Activated T-helper 2 cell treated with anti-CD3 and anti-CD28 coated beads, Interferon-gamma antibody, Interleukin-2, Interleukin-4, amounts not matched to agents 10 μg/mL and 5 μg/mL and 100 μg/mL, durations not matched to agents 14 hours and 24 hours and 36 hours (primary cell): ENCODE measurements at regions not wholly inside any gene's neighbourhood (a gene's known extent, or its start where the extent isn't known, plus 50 kb on each side); places are given as distances from the start of the nearest gene placed in this dataset.

Source experiments
- DNase-seq: peaks from one replicate; pipeline ENCODE4 v3.0.0; 2021; ENCODE audit warnings: low spot score
- H3K27ac Mint-ChIP-seq: one replicate; pipeline ENCODE4 v1.8.0; 2021; ENCODE audit warnings: mixed read lengths
- H3K27me3 Mint-ChIP-seq: one replicate; pipeline ENCODE4 v1.8.0; 2021; ENCODE audit warnings: low read depth, mixed read lengths
- H3K36me3 Mint-ChIP-seq: one replicate; pipeline ENCODE4 v1.8.0; 2021; ENCODE audit warnings: low read depth, mixed read lengths
- H3K4me1 Mint-ChIP-seq: one replicate; pipeline ENCODE4 v1.8.0; 2021; ENCODE audit warnings: low read depth, mixed read lengths
- H3K4me3 Mint-ChIP-seq: one replicate; pipeline ENCODE4 v1.8.0; 2021; ENCODE audit warnings: low read depth, mild to moderate bottlenecking, moderate library complexity, mixed read lengths
- H3K9me3 Mint-ChIP-seq: one replicate; pipeline ENCODE4 v1.8.0; 2021; ENCODE audit warnings: mixed read lengths
- intact Hi-C: fragments of 100-400 bp; cut with micrococcal nuclease; formaldehyde crosslinking; loops from one replicate; pipeline ENCODE4 v1.15.1; 2023

- peaks cover 14% of the 10 kb centered on the region for H3K4me1 Mint-ChIP-seq
- peaks cover 15% of the 10 kb centered on the region for H3K27me3 Mint-ChIP-seq
- no peak for DNase-seq
- no peak overlapping the region for H3K27ac Mint-ChIP-seq
- no peaks in the 10 kb centered on the region for H3K9me3 Mint-ChIP-seq
- no peak overlapping the region for H3K4me3 Mint-ChIP-seq
- H3K36me3 Mint-ChIP-seq = no peaks in the 10 kb centered on the region
- intact Hi-C loops = loop anchor here (5.0 kb wide), 1 partner anchor 789 kb away; the partner anchor contains the start of gene GLIPR1
Observed at GRCh38 chr12:76270657-76271358, 77.4 kb downstream of the BBS10 start.

GRCh38 chr12:76268267-76268666, 79.9 kb downstream of the BBS10 start:
- intact Hi-C loops = no loop called here
- Mint-ChIP-seq H3K4me1 (no peaks in the 10 kb centered on the region), H3K4me3 (no peak overlapping the region), H3K27me3 (peaks cover 22% of the 10 kb centered on the region), H3K36me3 (no peaks in the 10 kb centered on the region), H3K27ac (no peak overlapping the region), H3K9me3 (no peaks in the 10 kb centered on the region)
- no peak for DNase-seq

GRCh38 chr12:76266797-76267196, 81.4 kb downstream of the BBS10 start:
- no peak for DNase-seq
- Mint-ChIP-seq H3K27me3 (peaks cover 26% of the 10 kb centered on the region), H3K4me1 (no peaks in the 10 kb centered on the region), H3K9me3 (no peaks in the 10 kb centered on the region), H3K4me3 (no peak overlapping the region), H3K27ac (no peak overlapping the region), H3K36me3 (no peaks in the 10 kb centered on the region)
- intact Hi-C loops = no loop called here

- Mint-ChIP-seq H3K27ac (no peak overlapping the region), H3K36me3 (no peaks in the 10 kb centered on the region), H3K27me3 (peaks cover 26% of the 10 kb centered on the region), H3K9me3 (no peaks in the 10 kb centered on the region), H3K4me1 (no peaks in the 10 kb centered on the region), H3K4me3 (no peak overlapping the region)
- intact Hi-C loops = no loop called here
- DNase-seq = no peak
Observed at GRCh38 chr12:76265424-76266180, 82.6 kb downstream of the BBS10 start.

- no peak overlapping the region for H3K27ac Mint-ChIP-seq
- no peaks in the 10 kb centered on the region for H3K4me1 Mint-ChIP-seq
- H3K36me3 Mint-ChIP-seq = no peaks in the 10 kb centered on the region
- no peak overlapping the region for H3K4me3 Mint-ChIP-seq
- no peaks in the 10 kb centered on the region for H3K9me3 Mint-ChIP-seq
- intact Hi-C loops = no loop called here
- no peak for DNase-seq
- H3K27me3 Mint-ChIP-seq = peaks cover 29% of the 10 kb centered on the region
Observed at GRCh38 chr12:76264611-76265012, 83.6 kb downstream of the BBS10 start.

- peaks cover 26% of the 10 kb centered on the region for H3K27me3 Mint-ChIP-seq
- intact Hi-C loops = no loop called here
- H3K4me1 Mint-ChIP-seq = no peaks in the 10 kb centered on the region
Observed at GRCh38 chr12:76263696-76264095, 84.5 kb downstream of the BBS10 start.

GRCh38 chr12:76260390-76260748, 87.8 kb downstream of the BBS10 start:
- Mint-ChIP-seq H3K9me3 (no peaks in the 10 kb centered on the region), H3K27me3 (peaks cover 20% of the 10 kb centered on the region), H3K36me3 (no peaks in the 10 kb centered on the region), H3K27ac (no peak overlapping the region), H3K4me3 (no peak overlapping the region), H3K4me1 (peaks cover 5% of the 10 kb centered on the region)
- intact Hi-C loops = no loop called here
- no peak for DNase-seq

More at GRCh38 chr12:76263696-76264095, 84.5 kb downstream of the BBS10 start:
- no peak for DNase-seq
- Mint-ChIP-seq H3K27ac (no peak overlapping the region), H3K36me3 (no peaks in the 10 kb centered on the region), H3K4me3 (no peak overlapping the region), H3K9me3 (no peaks in the 10 kb centered on the region)

GRCh38 chr12:76259660-76260389, 88.4 kb downstream of the BBS10 start:
- H3K27me3 Mint-ChIP-seq = peaks cover 20% of the 10 kb centered on the region
- no peak overlapping the region for H3K4me3 Mint-ChIP-seq
- H3K27ac Mint-ChIP-seq = no peak overlapping the region
- H3K4me1 Mint-ChIP-seq = peaks cover 9% of the 10 kb centered on the region
- intact Hi-C loops = no loop called here
- H3K9me3 Mint-ChIP-seq = no peaks in the 10 kb centered on the region
- no peak for DNase-seq
- H3K36me3 Mint-ChIP-seq = no peaks in the 10 kb centered on the region

- peaks cover 18% of the 10 kb centered on the region for H3K27me3 Mint-ChIP-seq
- no peak for DNase-seq
- H3K4me3 Mint-ChIP-seq = no peak overlapping the region
- peaks cover 12% of the 10 kb centered on the region for H3K4me1 Mint-ChIP-seq
- H3K27ac Mint-ChIP-seq = no peak overlapping the region
- H3K36me3 Mint-ChIP-seq = no peaks in the 10 kb centered on the region
- no peaks in the 10 kb centered on the region for H3K9me3 Mint-ChIP-seq
- intact Hi-C loops = no loop called here
Observed at GRCh38 chr12:76259106-76259505, 89.1 kb downstream of the BBS10 start.

GRCh38 chr12:76256904-76257303, 91.3 kb downstream of the BBS10 start:
- intact Hi-C loops = no loop called here
- no peak for DNase-seq
- Mint-ChIP-seq H3K36me3 (no peaks in the 10 kb centered on the region), H3K4me3 (no peak overlapping the region), H3K4me1 (peaks cover 12% of the 10 kb centered on the region), H3K27ac (no peak overlapping the region), H3K27me3 (peaks cover 12% of the 10 kb centered on the region), H3K9me3 (no peaks in the 10 kb centered on the region)

- Mint-ChIP-seq H3K36me3 (no peaks in the 10 kb centered on the region), H3K27me3 (peaks cover 8% of the 10 kb centered on the region), H3K4me3 (no peak overlapping the region), H3K4me1 (peaks cover 12% of the 10 kb centered on the region), H3K27ac (no peak overlapping the region), H3K9me3 (no peaks in the 10 kb centered on the region)
- intact Hi-C loops = no loop called here
- DNase-seq = no peak
Observed at GRCh38 chr12:76256321-76256720, 91.9 kb downstream of the BBS10 start.

GRCh38 chr12:76255692-76256091, 92.5 kb downstream of the BBS10 start:
- Mint-ChIP-seq H3K27ac (no peak overlapping the region), H3K36me3 (no peaks in the 10 kb centered on the region), H3K4me1 (peaks cover 12% of the 10 kb centered on the region), H3K9me3 (no peaks in the 10 kb centered on the region), H3K4me3 (no peak overlapping the region), H3K27me3 (peaks cover 12% of the 10 kb centered on the region)
- intact Hi-C loops = loop anchor here (2.0 kb wide), 1 partner anchor 97 kb away; no protein-coding TSS in a partner anchor
- no peak for DNase-seq

GRCh38 chr12:76255281-76255680, 92.9 kb downstream of the BBS10 start:
- Mint-ChIP-seq H3K9me3 (no peaks in the 10 kb centered on the region), H3K27me3 (peaks cover 15% of the 10 kb centered on the region), H3K36me3 (no peaks in the 10 kb centered on the region), H3K4me3 (no peak overlapping the region), H3K4me1 (peaks cover 12% of the 10 kb centered on the region), H3K27ac (no peak overlapping the region)
- no peak for DNase-seq
- intact Hi-C loops = loop anchor here (2.0 kb wide), 1 partner anchor 96 kb away; no protein-coding TSS in a partner anchor
